ENCODE measurements at regions not wholly inside any gene's neighbourhood (a gene's known extent, or its start where the extent isn't known, plus 50 kb on each side); places are given as distances from the start of the nearest gene placed in this dataset.

- no peak for TF ChIP-seq POLR2A (IDR thresholded peaks at IDR 0.05)
- no peak for TF ChIP-seq CTCF (IDR thresholded peaks at IDR 0.05)
Observed at GRCh38 chr2:14272396-14273075, 360.0 kb upstream of the LRATD1 start.

Data from Peyer's patch (tissue), 4 donors.